Activated CD8-positive, alpha-beta T cell treated with anti-CD3 and anti-CD28 coated beads for 36 hours (primary cell): ENCODE measurements at regions not wholly inside any gene's neighbourhood (a gene's known extent, or its start where the extent isn't known, plus 50 kb on each side); places are given as distances from the start of the nearest gene placed in this dataset.

Experiments used
- ATAC-seq: fragments of 200-7000 bp; cut with Tn5 transposase; one replicate; pipeline ENCODE4 v1.10.0; 2021; ENCODE audit warnings: mild to moderate bottlenecking, moderate library complexity
- CTCF ChIA-PET: fragments of 350-600 bp; sonication (Branson Sonifier 250); formaldehyde crosslinking; loops from one replicate; lab custom pipeline; 2021; ENCODE audit warnings: antibody characterized with exemption; lab: Charles Lee
- POLR2A ChIA-PET: fragments of 350-600 bp; sonication (Branson Sonifier 250); formaldehyde crosslinking; loops from one replicate; lab custom pipeline; 2021; ENCODE audit warnings: antibody characterized with exemption; lab: Charles Lee
- DNase-seq: peaks from one replicate; pipeline ENCODE4 v3.0.0-alpha.2; 2020
- H3K27ac Mint-ChIP-seq: one replicate; pipeline ENCODE4 v1.8.0; 2021; ENCODE audit warnings: mild to moderate bottlenecking, mixed read lengths
- H3K27me3 Mint-ChIP-seq: one replicate; pipeline ENCODE4 v1.8.0; 2021; ENCODE audit warnings: mixed read lengths
- H3K36me3 Mint-ChIP-seq: one replicate; pipeline ENCODE4 v1.8.0; 2021; ENCODE audit warnings: low read depth, mixed read lengths
- H3K4me1 Mint-ChIP-seq: one replicate; pipeline ENCODE4 v1.8.0; 2021; ENCODE audit warnings: low read depth, mixed read lengths
- H3K4me3 Mint-ChIP-seq: one replicate; pipeline ENCODE4 v1.8.0; 2021; ENCODE audit warnings: mild to moderate bottlenecking, moderate library complexity, mixed read lengths
- H3K9me3 Mint-ChIP-seq: one replicate; pipeline ENCODE4 v1.8.0; 2021; ENCODE audit warnings: mixed read lengths
- CTCF ChIP-seq: fragments of 200-600 bp; IDR thresholded peaks from one replicate; pipeline ENCODE4 v1.8.0; 2022; ENCODE audit warnings: antibody characterized with exemption, mild to moderate bottlenecking
- intact Hi-C: fragments of 100-400 bp; cut with micrococcal nuclease; formaldehyde crosslinking; loops from one replicate; pipeline ENCODE4 v1.10.0; 2022

GRCh38 chr1:163745204-163745603, 423.4 kb downstream of the NUF2 start:
- ChIA-PET CTCF (no interaction called here), POLR2A (no interaction called here)
- TF ChIP-seq CTCF, result no peak
- H3K4me3 Mint-ChIP-seq, result no peak overlapping the region
- no peak overlapping the region for H3K27ac Mint-ChIP-seq
- H3K27me3 Mint-ChIP-seq, result no peaks in the 10 kb centered on the region
- no peaks in the 10 kb centered on the region for H3K36me3 Mint-ChIP-seq
- DNase-seq, result no peak
- ATAC-seq, result no peak
- peaks cover 19% of the 10 kb centered on the region for H3K9me3 Mint-ChIP-seq
- H3K4me1 Mint-ChIP-seq, result no peaks in the 10 kb centered on the region
- intact Hi-C loops, result no loop called here

GRCh38 chr1:163747261-163747660, 425.5 kb downstream of the NUF2 start:
- Mint-ChIP-seq H3K36me3 (no peaks in the 10 kb centered on the region), H3K9me3 (peaks cover 19% of the 10 kb centered on the region), H3K27ac (no peak overlapping the region), H3K27me3 (no peaks in the 10 kb centered on the region), H3K4me1 (no peaks in the 10 kb centered on the region), H3K4me3 (no peak overlapping the region)
- CTCF ChIA-PET, result no interaction called here
- POLR2A ChIA-PET, result no interaction called here
- DNase-seq (no peak), ATAC-seq (no peak)
- intact Hi-C loops, result no loop called here
- TF ChIP-seq CTCF, result no peak

GRCh38 chr1:163747855-163748254, 426.1 kb downstream of the NUF2 start:
- ChIA-PET POLR2A (no interaction called here), CTCF (no interaction called here)
- TF ChIP-seq CTCF, result no peak
- Mint-ChIP-seq H3K4me1 (no peaks in the 10 kb centered on the region), H3K27me3 (no peaks in the 10 kb centered on the region), H3K36me3 (no peaks in the 10 kb centered on the region), H3K4me3 (no peak overlapping the region), H3K27ac (no peak overlapping the region), H3K9me3 (peaks cover 14% of the 10 kb centered on the region)
- intact Hi-C loops, result no loop called here
- DNase-seq (no peak), ATAC-seq (no peak)

- ChIA-PET CTCF (no interaction called here), POLR2A (no interaction called here)
- H3K4me1 Mint-ChIP-seq, result no peaks in the 10 kb centered on the region
- intact Hi-C loops, result no loop called here
- no peaks in the 10 kb centered on the region for H3K36me3 Mint-ChIP-seq
- H3K27me3 Mint-ChIP-seq, result no peaks in the 10 kb centered on the region
- DNase-seq (no peak), ATAC-seq (no peak)
- H3K4me3 Mint-ChIP-seq, result no peak overlapping the region
- H3K27ac Mint-ChIP-seq, result no peak overlapping the region
- TF ChIP-seq CTCF, result no peak
- peaks cover 21% of the 10 kb centered on the region for H3K9me3 Mint-ChIP-seq
Observed at GRCh38 chr1:163758977-163759670, 437.4 kb downstream of the NUF2 start.

- ATAC-seq (no peak), DNase-seq (no peak)
- intact Hi-C loops, result no loop called here
- ChIA-PET POLR2A (interaction anchor here (0.6 kb wide), 1 partner anchor 269 kb away, joined by 3 read pairs; no protein-coding TSS in a partner anchor), CTCF (no interaction called here)
- Mint-ChIP-seq H3K4me1 (no peaks in the 10 kb centered on the region), H3K27ac (no peak overlapping the region), H3K9me3 (peaks cover 31% of the 10 kb centered on the region), H3K36me3 (no peaks in the 10 kb centered on the region), H3K4me3 (no peak overlapping the region), H3K27me3 (no peaks in the 10 kb centered on the region)
- TF ChIP-seq CTCF, result no peak
Observed at GRCh38 chr1:163761898-163762297, 440.1 kb downstream of the NUF2 start.
